Dermis blood vessel endothelial cell (primary cell): ENCODE measurements at regions not wholly inside any gene's neighbourhood (a gene's known extent, or its start where the extent isn't known, plus 50 kb on each side); places are given as distances from the start of the nearest gene placed in this dataset.
"Not testable (repeated sequence)": the region's sequence is repeated elsewhere in the genome, so short reads cannot be mapped to it uniquely, and the experiment has no call there.

Experiments used
- DNase-seq: peaks from one replicate; pipeline ENCODE4 v3.0.0; 2010

DNA sequence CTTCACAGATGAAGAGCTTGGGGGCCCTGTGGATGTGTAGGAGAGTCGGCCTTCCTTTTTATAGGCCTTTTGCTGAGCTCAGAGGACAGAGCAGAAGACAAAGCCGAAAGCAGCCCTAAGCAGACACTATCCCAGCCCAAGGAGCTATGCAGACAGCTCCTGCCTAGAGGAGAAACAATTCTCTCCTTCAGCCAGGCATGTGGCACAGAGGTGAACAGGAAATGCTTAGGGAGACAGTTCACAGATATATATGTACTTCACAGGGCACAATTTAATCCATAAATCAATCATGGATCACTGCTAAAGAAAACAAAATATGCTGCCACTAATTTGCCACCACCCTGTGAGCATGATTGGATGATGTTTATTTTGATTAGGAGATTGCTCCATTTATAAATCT lies 164.5 kb upstream of the PLGLB2 start:
- DNase-seq = not testable (repeated sequence)

DNA sequence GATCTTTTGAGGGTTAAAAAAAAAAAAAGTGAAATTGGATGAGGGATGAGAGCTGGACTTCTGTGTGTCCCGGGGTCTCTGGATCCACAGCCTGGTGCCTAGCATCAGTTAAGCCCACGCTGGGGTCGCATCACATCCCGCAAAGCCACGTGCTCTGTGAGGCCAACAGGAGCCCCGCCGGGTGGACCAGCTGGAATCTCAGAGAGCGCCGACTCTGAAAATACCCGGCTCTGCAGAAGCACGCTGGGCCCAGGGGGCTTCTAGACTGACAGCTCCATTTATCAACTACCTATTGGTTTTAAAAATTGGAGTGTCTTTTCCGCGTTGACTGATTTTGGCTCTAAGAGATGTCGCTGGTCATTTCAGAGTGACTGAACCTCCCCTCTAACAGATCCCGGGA lies 164.1 kb upstream of the PLGLB2 start:
- not testable (repeated sequence) for DNase-seq

GRCh38 chr2:87584268-87584906 lies 163.5 kb upstream of the PLGLB2 start:
- DNase-seq = peak; percentile 1

GRCh38 chr2:87587934-87588333 lies 160.0 kb upstream of the PLGLB2 start:
- not testable (repeated sequence) for DNase-seq

GRCh38 chr2:87592974-87593373 lies 154.9 kb upstream of the PLGLB2 start:
- not testable (repeated sequence) for DNase-seq

DNA sequence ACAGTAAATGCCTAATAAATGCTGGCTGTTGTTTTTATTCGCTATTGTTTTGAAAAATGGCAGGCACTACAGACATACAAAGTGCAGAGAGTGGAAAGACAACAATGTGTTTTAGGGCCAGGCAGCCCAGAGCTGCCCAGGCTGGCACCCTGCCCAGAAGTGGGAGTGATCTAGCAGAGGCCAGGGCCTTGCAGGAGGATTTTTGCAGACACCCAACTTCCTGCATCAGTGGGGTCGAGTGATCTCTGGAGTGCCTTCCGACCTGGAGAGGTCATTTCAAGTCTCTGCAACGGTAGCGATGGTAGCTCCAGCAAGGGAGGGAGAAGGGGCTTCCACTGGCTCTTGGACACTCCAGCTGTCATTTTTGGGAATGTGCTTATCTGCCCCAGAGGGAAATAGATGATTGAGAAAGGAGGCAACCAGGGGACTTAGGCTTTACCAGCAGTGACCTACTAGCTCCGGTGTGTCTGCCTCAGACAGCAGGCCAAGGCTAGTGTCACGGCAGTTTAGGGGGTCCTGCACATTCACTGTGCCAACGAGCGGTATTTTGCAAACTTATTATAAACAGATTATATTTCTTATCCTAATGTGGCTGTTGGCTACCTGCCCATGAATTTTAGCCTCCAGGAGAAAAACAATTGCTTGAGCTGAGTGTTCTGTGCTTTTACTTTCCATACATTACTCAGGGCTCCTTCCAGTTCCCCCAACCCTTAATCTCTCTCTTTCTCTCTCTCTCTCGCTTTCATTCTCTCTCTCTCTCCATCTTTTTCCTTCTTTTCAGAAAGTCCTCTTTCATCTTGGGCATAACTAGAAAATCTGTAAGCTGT lies 153.9 kb upstream of the PLGLB2 start:
- peak; percentile 77 for DNase-seq

DNA sequence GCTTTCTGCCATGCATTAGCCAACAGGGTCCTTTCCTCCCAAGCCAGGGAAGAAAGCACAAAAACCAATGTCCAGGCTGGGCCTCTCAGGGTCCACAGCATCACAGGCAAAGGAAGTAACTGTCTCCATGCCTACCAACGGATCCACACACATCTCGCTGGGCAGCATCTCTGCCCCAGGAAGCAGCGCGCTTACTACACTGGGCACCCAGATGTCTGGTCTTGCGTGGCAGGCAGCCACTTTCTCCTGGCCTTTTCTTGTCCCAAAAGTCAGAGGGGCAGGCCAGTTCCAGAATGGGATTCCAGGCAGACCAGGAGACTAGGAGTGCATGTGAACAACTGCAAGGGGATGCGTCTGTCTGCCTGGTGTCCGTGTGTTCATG lies 153.3 kb upstream of the PLGLB2 start:
- DNase-seq = peak; percentile 7

GRCh38 chr2:87595017-87595416 lies 152.9 kb upstream of the PLGLB2 start:
- DNase-seq = not testable (repeated sequence)

DNA sequence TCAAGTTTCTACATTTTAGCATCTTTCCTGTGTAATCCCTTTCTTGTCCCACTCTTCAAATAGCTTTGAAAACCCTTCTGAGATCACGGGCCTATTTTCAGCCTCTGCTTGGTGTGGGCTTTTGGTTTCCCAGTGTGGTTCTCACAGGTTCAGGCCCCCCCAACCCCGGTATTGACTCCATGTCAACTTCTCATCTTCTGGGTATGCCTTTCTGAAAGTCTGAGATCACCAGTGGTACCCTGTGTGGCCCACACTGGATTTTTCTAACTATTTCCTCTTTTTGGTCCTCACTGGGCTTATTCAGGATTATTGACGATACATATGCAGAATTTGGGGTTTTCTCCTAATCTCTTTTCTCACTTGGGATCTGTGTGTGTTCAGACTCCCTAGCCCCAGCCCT lies 146.9 kb upstream of the PLGLB2 start:
- not testable (repeated sequence) for DNase-seq

- DNase-seq = not testable (repeated sequence)
Measured at GRCh38 chr2:87602118-87602517, 145.8 kb upstream of the PLGLB2 start.

DNA sequence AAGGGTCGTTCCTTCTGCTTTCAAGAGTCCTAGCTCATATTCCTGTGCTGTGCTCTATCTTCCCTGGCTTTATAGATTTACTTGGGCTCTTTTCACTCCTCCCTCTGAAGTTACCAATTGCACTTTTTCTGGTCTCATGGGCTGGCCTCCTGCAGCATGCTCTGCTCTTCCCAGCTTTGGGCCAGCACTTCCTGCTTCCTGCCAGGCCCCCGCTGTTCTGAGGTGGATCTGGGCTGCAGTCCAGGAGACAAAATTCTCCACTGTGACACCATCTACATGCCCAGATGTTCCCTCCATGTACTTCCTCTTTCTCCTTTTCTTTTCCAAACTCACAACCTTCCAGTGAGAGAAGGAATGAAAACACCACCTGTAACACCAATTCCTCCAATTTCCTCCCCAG lies 145.2 kb upstream of the PLGLB2 start:
- DNase-seq = not testable (repeated sequence)

DNA sequence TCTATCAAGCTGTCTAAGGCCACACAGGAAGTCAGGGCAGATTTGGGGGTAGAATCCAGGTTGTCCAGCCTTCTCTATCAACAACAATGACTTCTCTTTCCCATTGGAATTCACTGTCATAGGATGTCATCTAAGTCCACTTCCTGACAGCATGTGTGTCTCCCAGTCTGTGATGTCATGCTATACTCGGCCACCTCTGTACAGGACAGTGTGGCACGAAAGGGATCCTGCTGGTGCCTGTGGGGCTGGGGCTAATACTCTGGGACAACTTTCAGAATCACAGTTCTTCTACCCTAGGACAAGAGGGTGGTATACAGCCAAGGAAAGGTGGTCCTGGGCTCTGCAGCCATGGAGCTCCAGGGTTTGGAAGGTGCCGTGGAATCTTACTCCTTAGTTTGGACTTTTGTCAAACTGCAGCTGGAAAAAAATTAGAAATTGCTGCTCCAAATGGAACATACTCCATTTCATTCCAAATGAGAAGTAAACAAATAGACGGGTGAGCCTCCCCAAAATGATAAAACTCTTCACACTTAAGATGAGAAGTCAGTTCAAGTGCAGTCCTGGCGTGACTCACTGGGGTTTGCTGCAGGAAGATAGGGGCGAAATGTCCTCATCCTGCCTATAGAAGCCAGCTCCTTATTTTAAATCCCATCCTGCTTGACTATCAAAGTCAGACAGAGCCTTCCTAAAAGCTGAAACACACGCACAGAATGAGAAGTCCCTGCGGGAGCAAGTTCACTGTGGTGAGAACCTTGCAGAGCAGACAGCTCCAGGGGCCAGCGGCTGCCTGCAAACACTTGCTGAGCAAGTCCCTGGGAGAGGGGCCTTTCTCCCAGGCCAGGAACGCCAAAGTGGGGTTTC lies 144.2 kb upstream of the PLGLB2 start:
- peak; percentile 49 for DNase-seq

GRCh38 chr2:87604279-87604818 lies 143.5 kb upstream of the PLGLB2 start:
- DNase-seq = peak; percentile 55

GRCh38 chr2:87604980-87605379 lies 142.9 kb upstream of the PLGLB2 start:
- DNase-seq = not testable (repeated sequence)

DNA sequence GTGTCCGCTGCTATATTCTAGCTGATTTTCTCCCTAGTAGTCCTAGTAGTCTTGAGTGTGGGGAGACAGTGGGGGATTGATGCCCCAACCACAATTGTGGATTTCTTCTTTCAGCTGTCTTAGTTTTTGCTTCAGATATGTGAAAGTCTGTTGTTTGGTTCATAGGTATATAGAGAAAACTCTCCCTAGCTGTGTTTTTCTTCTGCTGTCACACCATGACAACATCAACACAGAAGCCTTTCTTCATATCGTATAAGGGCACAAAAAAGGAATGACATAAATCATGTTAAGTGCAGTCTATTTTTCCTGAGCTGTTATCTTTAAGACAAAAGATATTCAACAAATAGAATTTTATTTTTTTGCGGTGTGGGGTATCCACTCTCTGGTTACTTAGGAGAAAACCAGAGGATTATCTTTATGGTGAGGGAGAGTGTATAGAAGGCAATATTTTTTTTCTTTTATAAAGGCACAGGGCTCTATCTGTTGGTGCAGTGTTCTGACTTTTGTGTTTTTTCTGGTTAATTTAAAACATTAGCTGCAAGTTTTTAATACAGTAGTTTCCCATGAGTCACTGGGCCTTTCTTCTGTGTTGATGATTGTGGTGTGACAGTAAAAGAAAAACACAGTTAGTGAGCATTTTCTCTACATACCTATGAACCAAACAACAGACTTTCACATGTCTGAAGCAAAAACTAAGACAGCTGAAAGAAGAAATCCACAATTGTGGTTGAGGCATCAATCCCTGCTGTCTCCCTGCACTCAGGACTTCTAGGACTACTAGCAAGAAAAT lies 139.3 kb upstream of the PLGLB2 start:
- DNase-seq = not testable (repeated sequence)

DNA sequence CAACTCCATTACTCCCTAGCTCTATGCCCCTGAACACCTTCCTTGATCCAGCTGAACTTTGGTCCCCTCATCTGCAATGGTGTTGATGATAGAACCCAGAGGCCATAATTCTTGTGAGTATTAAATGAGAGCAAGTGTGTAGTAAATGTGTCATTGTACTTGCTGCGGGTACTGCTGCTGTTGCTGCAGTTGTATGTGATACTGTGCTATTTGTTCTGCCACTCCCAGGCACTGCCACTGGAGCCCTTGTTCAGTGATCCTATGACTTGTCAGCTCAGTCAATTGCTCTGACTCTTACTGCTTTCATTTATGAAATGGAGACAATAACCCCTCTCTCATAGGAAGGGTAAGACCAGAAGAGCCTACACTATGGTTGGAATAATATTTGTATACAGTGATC lies 136.9 kb upstream of the PLGLB2 start:
- DNase-seq = not testable (repeated sequence)

DNA sequence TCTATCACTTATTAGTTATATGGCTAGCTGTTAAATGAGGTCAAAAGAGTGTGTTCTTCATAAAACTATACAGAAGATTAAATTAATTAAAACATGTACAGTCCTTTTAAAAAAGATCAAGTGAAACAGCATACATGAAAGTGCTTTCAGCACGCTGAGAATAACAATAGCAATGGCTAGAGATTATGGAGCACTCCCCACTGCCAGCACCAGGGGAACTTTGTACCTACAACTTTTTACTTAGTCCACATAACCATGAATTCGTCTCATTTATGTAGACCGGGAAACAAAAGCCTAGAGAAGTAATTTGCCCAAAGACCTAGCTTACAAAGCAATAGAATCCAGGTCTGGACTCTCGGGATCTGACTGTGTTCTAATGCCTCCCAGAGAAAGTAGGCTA lies 136.5 kb upstream of the PLGLB2 start:
- DNase-seq = not testable (repeated sequence)

DNA sequence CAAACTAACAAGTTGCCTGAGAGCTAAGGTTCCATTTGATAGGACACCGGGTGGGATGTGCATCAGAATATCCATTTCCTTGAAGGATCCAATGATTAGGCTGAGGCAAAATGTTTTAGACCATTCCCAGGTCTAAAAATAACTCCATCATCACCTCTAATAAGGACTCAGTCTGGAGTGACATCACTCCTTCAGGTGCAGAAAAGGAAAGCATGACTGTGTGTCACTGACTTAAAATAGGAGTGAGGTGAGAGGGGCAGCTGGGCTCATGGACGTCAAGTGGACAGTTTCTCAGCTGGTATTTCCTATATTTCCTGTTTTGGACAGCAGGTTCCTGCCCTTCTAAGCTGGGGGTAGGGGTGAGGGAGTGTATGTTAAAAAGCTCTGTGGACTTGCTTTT lies 135.9 kb upstream of the PLGLB2 start:
- DNase-seq = not testable (repeated sequence)

GRCh38 chr2:87614829-87615434 lies 133.0 kb upstream of the PLGLB2 start:
- not testable (repeated sequence) for DNase-seq

DNA sequence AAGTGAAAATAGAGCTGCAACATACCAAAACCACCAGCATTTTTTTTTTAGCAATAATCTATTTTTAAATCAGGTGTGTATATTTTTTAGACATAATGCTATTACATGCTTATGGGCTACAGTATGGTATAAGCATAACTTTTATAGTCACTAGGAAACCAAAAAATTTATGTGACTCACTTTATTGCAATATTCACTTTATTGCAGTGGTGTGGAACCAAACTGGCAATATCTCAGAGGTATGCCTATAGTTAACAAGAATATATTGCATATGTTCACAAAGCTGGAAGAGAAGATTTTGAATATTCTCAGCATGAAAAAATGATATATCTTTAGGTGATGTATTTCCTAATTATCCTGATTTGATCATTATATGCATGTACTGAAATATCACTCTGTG lies 128.8 kb upstream of the PLGLB2 start:
- not testable (repeated sequence) for DNase-seq

DNA sequence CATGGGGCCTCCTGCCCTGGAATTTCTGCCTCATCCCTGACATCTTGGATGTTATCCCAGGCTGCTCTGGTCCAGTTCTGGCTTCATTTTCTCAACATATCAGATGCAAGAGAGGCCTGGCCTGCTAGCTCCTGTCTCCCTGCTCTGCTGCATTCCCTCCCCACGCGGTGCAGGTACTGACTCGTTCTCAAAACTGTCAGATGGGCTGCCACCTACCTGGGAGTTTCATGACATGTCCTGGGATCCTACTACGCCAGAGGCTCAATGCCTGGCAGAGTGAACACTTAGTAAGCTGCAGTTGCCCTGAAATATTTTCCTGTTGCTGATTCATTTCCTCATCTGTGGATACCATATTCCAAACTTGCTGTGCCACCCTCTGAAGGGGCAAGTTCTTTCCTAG lies 126.7 kb upstream of the PLGLB2 start:
- DNase-seq = not testable (repeated sequence)

- DNase-seq = not testable (repeated sequence)
Measured at GRCh38 chr2:87622720-87623119, 125.2 kb upstream of the PLGLB2 start.
